IPS-20b (cell line): ENCODE measurements at regions not wholly inside any gene's neighbourhood (a gene's known extent, or its start where the extent isn't known, plus 50 kb on each side); places are given as distances from the start of the nearest gene placed in this dataset.

Experiments
- H3K27ac ChIP-seq: one replicate; pipeline ENCODE4 v1.5.1; 2013; ENCODE audit warnings: low read length
- H3K27me3 ChIP-seq: 2 replicates; pipeline ENCODE4 v1.6.1; 2013; ENCODE audit warnings: mild to moderate bottlenecking, low read length, inconsistent platforms; ENCODE audit not compliant: insufficient read depth
- H3K36me3 ChIP-seq: 2 replicates; pipeline ENCODE4 v1.6.1; 2013; ENCODE audit warnings: low read depth, mild to moderate bottlenecking, inconsistent platforms, low read length, moderate library complexity; ENCODE audit not compliant: insufficient read depth
- H3K4me1 ChIP-seq: 2 replicates; pipeline ENCODE4 v1.6.1; 2013; ENCODE audit warnings: mild to moderate bottlenecking, control low read depth, inconsistent platforms, low read length, moderate library complexity; ENCODE audit not compliant: insufficient read depth
- H3K4me3 ChIP-seq: 2 replicates; pipeline ENCODE4 v1.5.1; 2013; ENCODE audit warnings: mild to moderate bottlenecking, low read length, inconsistent platforms
- H3K9ac ChIP-seq: 2 replicates; pipeline ENCODE4 v1.6.1; 2013; ENCODE audit warnings: low read depth, mild to moderate bottlenecking, inconsistent platforms, low read length, moderate library complexity
- H3K9me3 ChIP-seq: 2 replicates; pipeline ENCODE4 v1.6.1; 2013; ENCODE audit warnings: mild to moderate bottlenecking, low read depth, low read length, inconsistent platforms; ENCODE audit not compliant: insufficient read depth

DNA sequence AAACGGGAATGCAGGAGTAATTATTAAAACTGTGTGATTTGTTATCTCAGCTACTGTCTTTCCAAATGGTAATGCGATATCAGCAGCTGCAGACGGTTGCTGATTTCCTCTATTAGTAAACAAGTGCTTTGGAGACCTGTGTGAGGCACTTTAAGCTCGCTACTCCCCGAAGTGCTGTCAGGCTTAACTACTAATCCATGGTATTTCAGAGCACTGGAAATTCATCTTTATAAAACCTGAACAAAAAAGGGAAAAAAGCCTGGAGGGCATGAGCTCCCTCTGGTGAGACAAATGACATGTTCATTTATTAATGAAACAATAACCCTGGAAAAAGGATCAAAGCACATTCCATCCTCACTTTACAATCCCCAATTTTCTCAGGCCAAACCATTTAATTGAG, 143.6 kb upstream of the OTX2 start:
- H3K9me3 ChIP-seq = no peaks in the 10 kb centered on the region
- no peaks in the 10 kb centered on the region for H3K27me3 ChIP-seq

DNA sequence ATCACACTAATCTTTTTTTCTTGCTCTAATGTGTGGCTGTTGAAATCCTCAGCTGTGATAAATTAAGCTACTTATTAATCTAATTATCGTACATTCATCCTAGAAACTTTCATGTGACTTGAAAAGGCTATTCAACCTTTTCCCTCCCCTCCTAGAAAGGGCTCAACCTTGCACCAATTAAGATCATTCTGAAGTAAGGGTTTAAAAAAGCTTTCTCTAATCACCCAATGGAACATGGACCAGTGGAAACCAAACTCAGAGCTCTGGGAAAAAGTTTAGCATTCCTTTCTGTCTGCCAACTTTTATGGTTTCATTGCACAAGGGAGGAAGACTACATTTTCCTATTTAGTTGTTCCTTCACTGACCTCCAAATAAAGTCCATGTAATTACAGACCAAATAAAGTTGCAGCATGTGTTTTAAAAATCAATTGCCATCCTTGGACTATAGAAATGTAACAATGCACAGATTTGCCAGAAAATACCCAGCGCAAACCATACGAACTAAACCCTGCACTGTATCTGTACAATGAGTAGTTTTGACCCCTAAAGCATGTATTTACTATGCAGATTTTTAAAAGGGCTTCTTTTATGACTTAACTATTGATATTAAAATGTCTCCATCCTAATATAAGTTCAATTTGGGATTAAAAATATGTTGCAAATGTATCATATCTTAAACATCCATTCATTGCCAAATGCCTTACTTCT, 142.6 kb upstream of the OTX2 start:
- H3K4me3 ChIP-seq = no peak overlapping the region
- H3K4me1 ChIP-seq = peaks cover 16% of the 10 kb centered on the region; the same call in 1 of the 2 replicates
- H3K9me3 ChIP-seq = no peaks in the 10 kb centered on the region
- H3K27ac ChIP-seq = no peak overlapping the region
- H3K9ac ChIP-seq = no peak overlapping the region
- no peaks in the 10 kb centered on the region for H3K27me3 ChIP-seq
- H3K36me3 ChIP-seq = no peaks in the 10 kb centered on the region

More for the DNA sequence above, 143.6 kb upstream of the OTX2 start:
- Histone ChIP-seq H3K9ac (no peak overlapping the region), H3K27ac (no peak overlapping the region), H3K4me3 (no peak overlapping the region), H3K4me1 (peaks cover 16% of the 10 kb centered on the region; the same call in 1 of the 2 replicates), H3K36me3 (no peaks in the 10 kb centered on the region)

DNA sequence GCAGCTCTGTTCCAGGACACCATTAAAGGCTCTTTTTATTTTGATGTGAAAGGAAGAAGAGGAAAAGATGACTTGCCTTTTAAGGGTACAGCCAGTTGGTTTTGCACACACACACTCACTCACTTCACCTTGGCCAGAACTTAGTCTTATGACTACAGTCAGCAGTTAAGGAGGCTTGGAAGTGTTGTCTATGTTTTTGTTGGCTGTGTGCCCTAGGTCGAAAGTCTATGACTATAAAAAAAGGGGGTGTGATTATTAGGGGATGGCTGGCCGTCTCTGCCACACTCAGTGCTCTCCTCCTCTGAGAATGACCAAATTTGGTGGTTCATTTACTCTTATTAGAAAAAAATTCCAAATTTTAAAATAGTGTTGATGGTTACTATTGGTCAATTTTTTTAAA, 139.5 kb upstream of the OTX2 start:
- Histone ChIP-seq H3K27me3 (no peaks in the 10 kb centered on the region), H3K27ac (no peak overlapping the region), H3K4me1 (peaks cover 16% of the 10 kb centered on the region; the same call in 1 of the 2 replicates), H3K4me3 (no peak overlapping the region), H3K9ac (no peak overlapping the region), H3K9me3 (no peaks in the 10 kb centered on the region), H3K36me3 (no peaks in the 10 kb centered on the region)

DNA sequence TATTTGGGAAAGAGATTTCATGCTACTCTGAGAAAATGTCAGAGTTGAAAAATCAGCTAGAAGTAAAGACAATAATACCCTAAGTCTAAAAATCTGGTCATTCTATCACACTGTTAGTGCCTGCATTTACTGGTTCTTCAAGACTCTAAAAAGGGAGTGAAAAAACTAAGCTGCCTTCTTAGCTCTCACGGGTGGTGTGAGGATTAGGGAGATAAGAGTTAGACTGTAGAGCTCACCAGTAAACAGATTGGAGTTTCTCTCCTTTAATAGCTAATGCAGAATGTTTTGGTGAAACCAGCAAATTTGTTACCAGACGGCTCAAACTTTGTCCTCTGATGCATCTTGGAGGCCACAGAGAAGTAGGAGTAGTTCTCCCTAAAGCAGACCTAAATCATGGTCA, 135.0 kb upstream of the OTX2 start:
- Histone ChIP-seq H3K27me3 (no peaks in the 10 kb centered on the region), H3K9me3 (peaks cover 4% of the 10 kb centered on the region; the same call in 1 of the 2 replicates), H3K36me3 (no peaks in the 10 kb centered on the region), H3K27ac (no peak overlapping the region), H3K4me1 (no peaks in the 10 kb centered on the region), H3K9ac (no peak overlapping the region), H3K4me3 (no peak overlapping the region)

DNA sequence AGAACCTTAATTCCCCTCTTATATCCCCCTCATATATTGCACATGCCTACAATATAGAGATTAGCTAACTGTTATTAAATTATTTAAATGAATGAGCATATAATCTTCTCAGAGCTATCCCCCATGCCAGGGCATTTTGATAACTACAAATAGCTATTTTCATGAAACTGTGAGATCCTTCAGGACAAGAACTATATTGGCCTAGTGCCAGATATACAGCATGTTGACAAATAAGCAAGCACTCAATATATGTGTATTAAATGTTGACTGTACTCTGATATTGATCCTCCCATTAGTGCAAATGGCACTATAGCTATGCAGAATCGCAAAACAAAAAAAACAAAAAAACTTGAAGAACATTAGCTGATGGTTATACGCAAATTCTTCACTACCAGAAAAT, 134.1 kb upstream of the OTX2 start:
- H3K27me3 ChIP-seq = no peaks in the 10 kb centered on the region
- H3K36me3 ChIP-seq = no peaks in the 10 kb centered on the region
- no peaks in the 10 kb centered on the region for H3K4me1 ChIP-seq
- no peak overlapping the region for H3K9ac ChIP-seq
- no peak overlapping the region for H3K27ac ChIP-seq
- H3K9me3 ChIP-seq = peaks cover 4% of the 10 kb centered on the region; the same call in 1 of the 2 replicates
- no peak overlapping the region for H3K4me3 ChIP-seq

DNA sequence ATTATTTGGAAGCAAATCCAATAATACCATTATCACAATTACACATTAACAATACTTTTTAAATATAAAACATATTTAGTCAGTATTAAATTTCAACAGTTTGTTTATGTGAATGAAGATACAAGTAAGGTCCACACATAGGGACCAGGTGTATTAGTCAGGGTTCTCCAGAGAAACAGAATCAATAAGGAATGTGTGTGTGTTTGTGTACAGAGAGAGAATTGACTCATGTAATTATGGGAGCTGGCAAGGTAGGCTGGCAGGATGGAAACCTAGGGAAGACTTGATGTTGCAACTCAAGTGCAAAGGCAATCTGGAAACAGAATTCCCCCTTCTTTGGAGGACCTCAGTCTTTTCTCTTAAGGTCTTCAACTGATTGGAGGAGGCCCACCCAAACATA, 123.2 kb upstream of the OTX2 start:
- H3K36me3 ChIP-seq = no peaks in the 10 kb centered on the region
- H3K9ac ChIP-seq = no peak overlapping the region
- H3K9me3 ChIP-seq = no peaks in the 10 kb centered on the region
- H3K4me3 ChIP-seq = no peak overlapping the region
- H3K4me1 ChIP-seq = no peaks in the 10 kb centered on the region
- H3K27ac ChIP-seq = no peak overlapping the region
- H3K27me3 ChIP-seq = no peaks in the 10 kb centered on the region

DNA sequence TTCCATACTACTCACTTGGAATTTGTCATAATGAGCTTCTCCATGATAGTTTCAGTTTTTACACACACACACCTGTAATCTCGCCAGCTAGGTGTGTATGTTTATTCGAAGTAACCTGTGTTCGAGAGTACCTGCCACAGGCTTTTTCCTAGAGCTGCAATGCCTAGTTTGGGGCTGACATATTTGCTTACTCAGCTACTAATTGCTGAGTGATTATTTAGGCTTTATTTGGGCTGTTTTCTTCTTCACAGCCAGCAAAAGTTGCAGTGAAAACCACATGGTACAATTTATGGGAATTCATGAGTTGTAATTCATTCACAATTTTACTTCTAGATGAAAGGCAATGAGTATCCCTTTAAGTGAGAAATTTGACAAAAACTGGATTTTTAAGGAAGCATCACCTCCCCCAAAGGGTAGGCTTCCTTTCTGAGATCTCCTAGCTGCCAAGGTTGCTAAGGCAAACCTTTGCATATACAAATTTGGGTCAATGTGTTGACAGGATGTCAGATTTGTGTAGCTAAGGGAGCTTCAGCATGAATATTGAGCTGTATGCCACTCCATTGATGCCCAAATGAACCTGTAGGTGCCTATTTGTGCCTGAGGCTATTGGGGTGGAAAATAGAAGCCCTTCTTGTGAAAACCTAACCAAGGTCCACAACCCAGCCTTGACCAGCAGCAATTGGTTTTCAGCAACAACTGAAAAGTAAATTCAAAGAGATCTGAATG, 108.7 kb upstream of the OTX2 start:
- H3K36me3 ChIP-seq = 0 out of 2 replicates have a peak, but pooled peaks cover 6% of the 10 kb centered on the region
- H3K4me3 ChIP-seq = peak overlapping the region; percentile 34
- peak overlapping the region; percentile 45; the same call in 1 of the 2 replicates for H3K9ac ChIP-seq
- H3K9me3 ChIP-seq = peaks cover 11% of the 10 kb centered on the region
- H3K4me1 ChIP-seq = peaks cover 14% of the 10 kb centered on the region
- H3K27ac ChIP-seq = peak overlapping the region; percentile 33
- no peaks in the 10 kb centered on the region; the same call in 1 of the 2 replicates for H3K27me3 ChIP-seq

DNA sequence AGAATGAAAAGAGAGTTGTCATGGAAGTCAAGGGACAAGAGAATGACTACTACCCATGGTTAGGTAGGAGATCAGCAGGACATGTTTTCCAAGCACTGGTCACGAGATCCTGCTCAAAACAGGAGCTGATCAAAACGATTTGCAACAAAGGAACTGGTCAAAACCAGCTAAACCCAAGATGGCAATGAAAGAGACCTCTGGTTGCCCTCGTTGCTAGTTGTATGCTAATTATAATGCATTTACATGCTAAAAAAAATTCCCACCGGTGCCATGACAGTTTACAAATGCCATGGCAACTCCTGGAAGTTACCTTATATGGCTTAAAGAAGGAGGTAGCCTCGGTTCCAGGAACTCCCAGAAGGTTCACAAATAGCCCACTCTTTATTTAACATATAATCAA, 95.0 kb upstream of the OTX2 start:
- peak overlapping the region; percentile 35; the same call in 1 of the 2 replicates for H3K9ac ChIP-seq
- H3K27me3 ChIP-seq = no peaks in the 10 kb centered on the region
- H3K27ac ChIP-seq = no peak overlapping the region

DNA sequence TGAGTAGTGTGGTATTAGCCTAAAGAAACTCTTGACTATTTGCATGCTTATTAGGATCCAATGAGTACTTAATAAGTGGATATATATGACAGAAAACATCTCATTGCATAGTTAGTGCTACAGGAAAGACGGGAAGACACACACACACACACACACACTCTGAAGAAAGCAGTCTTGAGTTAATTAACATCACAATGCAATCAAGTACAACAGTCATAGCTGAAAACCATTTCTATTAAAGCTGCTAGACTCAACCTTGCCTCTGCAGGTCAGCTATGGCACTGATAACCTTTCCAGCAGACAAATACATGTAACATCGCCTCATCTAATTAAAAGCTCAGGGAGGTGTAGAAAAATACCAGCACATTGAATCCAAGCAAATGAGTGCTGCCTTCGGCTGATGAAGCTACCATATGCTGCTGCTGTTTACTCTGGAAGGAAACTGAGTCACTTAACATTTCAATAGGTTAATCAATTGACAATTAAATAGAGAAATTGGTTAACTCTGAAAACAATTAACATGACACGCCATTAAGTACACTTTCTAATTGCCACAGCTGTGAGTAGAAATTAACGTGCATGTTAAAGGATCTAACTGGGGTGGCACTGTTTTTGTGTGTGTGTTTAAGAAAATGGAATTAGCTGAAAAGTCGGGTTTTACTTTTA, 93.2 kb upstream of the OTX2 start:
- Histone ChIP-seq H3K4me1 (peaks cover 65% of the 10 kb centered on the region), H3K4me3 (peak overlapping the region; percentile 42; the same call in 1 of the 2 replicates), H3K27ac (peak overlapping the region; percentile 85), H3K9ac (peak overlapping the region; percentile 76; the same call in 1 of the 2 replicates), H3K27me3 (peaks cover 2% of the 10 kb centered on the region; the same call in 1 of the 2 replicates), H3K36me3 (no peaks in the 10 kb centered on the region), H3K9me3 (no peaks in the 10 kb centered on the region)

More for the DNA sequence above, 95.0 kb upstream of the OTX2 start:
- Histone ChIP-seq H3K4me1 (peaks cover 47% of the 10 kb centered on the region), H3K4me3 (peak overlapping the region; percentile 47; the same call in 1 of the 2 replicates), H3K36me3 (no peaks in the 10 kb centered on the region), H3K9me3 (no peaks in the 10 kb centered on the region)

DNA sequence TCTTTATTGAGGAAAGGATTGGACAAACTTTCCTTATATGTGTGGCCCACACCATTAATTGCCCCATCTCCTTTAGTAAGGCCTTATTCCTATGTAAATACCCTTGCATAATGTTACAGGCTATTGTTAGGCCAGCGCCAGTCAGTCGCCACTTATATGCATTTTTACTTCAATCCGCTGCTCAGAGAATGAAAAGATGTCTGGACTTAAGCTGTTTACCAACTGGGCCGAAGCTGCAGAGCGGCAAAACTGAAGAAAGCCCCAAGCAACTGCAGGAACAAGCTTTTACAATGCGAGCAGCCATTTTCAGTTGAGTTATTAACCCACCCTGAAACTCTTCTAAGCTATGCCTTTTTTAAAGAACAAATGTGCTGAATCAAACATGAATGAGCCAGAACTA, 92.1 kb upstream of the OTX2 start:
- peak overlapping the region; percentile 76 for H3K9ac ChIP-seq
- peaks cover 76% of the 10 kb centered on the region for H3K4me1 ChIP-seq
- H3K9me3 ChIP-seq = no peaks in the 10 kb centered on the region
- H3K27ac ChIP-seq = peak overlapping the region; percentile 85
- H3K27me3 ChIP-seq = peaks cover 11% of the 10 kb centered on the region
- no peaks in the 10 kb centered on the region for H3K36me3 ChIP-seq
- H3K4me3 ChIP-seq = peak overlapping the region; percentile 40

DNA sequence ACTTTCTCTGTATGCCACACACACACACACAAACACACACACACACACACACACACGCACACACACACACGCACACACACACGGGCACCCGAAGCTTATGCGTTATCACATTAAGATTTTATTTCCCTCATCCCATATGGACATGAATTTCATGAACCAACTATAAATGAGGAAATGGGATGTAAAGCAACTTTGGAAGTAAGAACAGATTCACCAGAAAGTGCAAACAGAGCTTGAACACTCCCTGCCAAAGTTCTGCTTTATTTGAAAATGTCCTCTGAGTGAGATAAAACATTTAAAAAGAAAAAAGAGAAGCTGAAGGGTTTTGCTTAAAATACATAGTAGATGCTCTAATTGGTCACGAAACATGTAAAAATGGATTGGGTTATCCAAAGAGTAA, 90.4 kb upstream of the OTX2 start:
- H3K4me1 ChIP-seq = peaks cover 81% of the 10 kb centered on the region
- peaks cover 24% of the 10 kb centered on the region for H3K27me3 ChIP-seq
- peak overlapping the region; percentile 84 for H3K27ac ChIP-seq
- H3K9me3 ChIP-seq = no peaks in the 10 kb centered on the region
- H3K9ac ChIP-seq = peak overlapping the region; percentile 74; the same call in 1 of the 2 replicates
- H3K4me3 ChIP-seq = peak overlapping the region; percentile 3; the same call in 1 of the 2 replicates
- H3K36me3 ChIP-seq = no peaks in the 10 kb centered on the region
